HCT116 (cell line): ENCODE measurements at regions not wholly inside any gene's neighbourhood (a gene's known extent, or its start where the extent isn't known, plus 50 kb on each side); places are given as distances from the start of the nearest gene placed in this dataset.

Experiments
- ATAC-seq: fragments of 200-7000 bp; cut with Tn5 transposase; 2 replicates; pipeline ENCODE4 v1.9.1; 2020; ENCODE audit warnings: mild to moderate bottlenecking, moderate library complexity
- BruUV-seq: library from RNA; stranded (reverse); fragments of 400-500 nt; replicated peaks from 2 replicates; lab custom pipeline; 2021; lab: Mats Ljungman, UMichigan
- CTCF ChIA-PET: fragments of 300-600 bp; sonication (Branson Sonifier 250); formaldehyde crosslinking; loops from one replicate; lab custom pipeline; 2021; ENCODE audit warnings: antibody characterized with exemption; lab: Charles Lee
- POLR2A ChIA-PET: fragments of 300-600, 350-600 bp; sonication (Branson Sonifier 250); formaldehyde crosslinking; loops from one replicate; lab custom pipeline; 2021; ENCODE audit warnings: antibody characterized with exemption; lab: Charles Lee
- RAD21 ChIA-PET, 2 experiments: fragments of 300-600 bp; sonication (Branson Sonifier 250); formaldehyde crosslinking; loops; one replicate each; lab custom pipeline; 2023; ENCODE audit warnings: low total read pairs in 2 of 2; ENCODE audit not compliant: uncharacterized antibody in 2 of 2, unreplicated experiment in 2 of 2, low non-redundant PET in 1 of 2; lab: Charles Lee
- DNase-seq: peaks from one replicate; pipeline ENCODE4 v3.0.0-alpha.2; 2010; ENCODE audit warnings: low read depth, low spot score
- H2AFZ ChIP-seq: fragments of 200-600 bp; shearing (Covaris generic), sonication (generic); 2 replicates; pipeline ENCODE4 v1.6.1; 2017; ENCODE audit warnings: low read depth, mixed run types, mixed read lengths, antibody characterized with exemption, low read length; ENCODE audit not compliant: poor library complexity, severe bottlenecking
- H3K27ac ChIP-seq: 2 replicates; pipeline ENCODE4 v1.5.1; 2012; ENCODE audit warnings: low read depth, low read length
- H3K27me3 ChIP-seq: fragments of 200-600 bp; sonication (generic); 2 replicates; pipeline ENCODE4 v1.6.1; 2016; ENCODE audit warnings: mixed run types, low read length, mixed read lengths; ENCODE audit not compliant: insufficient read depth
- H3K36me3 ChIP-seq, 2 experiments: fragments of 200-500 bp in 1 of 2; fragments of 200-600 bp in 1 of 2; sonication (Bioruptor generic) in 1 of 2; sonication (generic) in 1 of 2; 2 replicates each; pipeline versions ENCODE4 v1.5.1 to v1.6.1; 2014 to 2016; ENCODE audit warnings: low read length in 2 of 2, inconsistent platforms in 1 of 2, mixed read lengths in 1 of 2, mixed run types in 1 of 2; ENCODE audit not compliant: insufficient read depth in 2 of 2, control insufficient read depth in 1 of 2
- H3K4me1 ChIP-seq, 2 experiments: fragments of 200-600 bp in 1 of 2; sonication (generic) in 1 of 2; 2 replicates each; pipeline versions ENCODE4 v1.5.1 to v1.6.1; 2012 to 2017; ENCODE audit warnings: low read length in 2 of 2, inconsistent platforms in 1 of 2, mild to moderate bottlenecking in 1 of 2, mixed read lengths in 1 of 2, mixed run types in 1 of 2, moderate library complexity in 1 of 2; ENCODE audit not compliant: insufficient read depth in 2 of 2, control insufficient read depth in 1 of 2
- H3K4me2 ChIP-seq: fragments of 200-600 bp; sonication (generic); 2 replicates; pipeline ENCODE4 v1.6.1; 2017; ENCODE audit warnings: mixed run types, low read length, mixed read lengths
- H3K4me3 ChIP-seq, 2 experiments: fragments of 200-600 bp in 1 of 2; sonication (generic) in 1 of 2; replicated peaks in 1 of 2; 2 replicates each; pipeline ENCODE4 v1.5.1; 2011 to 2016; ENCODE audit warnings: low read length in 2 of 2, control low read depth in 1 of 2, low read depth in 1 of 2, mild to moderate bottlenecking in 1 of 2, mixed read lengths in 1 of 2, mixed run types in 1 of 2
- H3K79me2 ChIP-seq: fragments of 200-600 bp; sonication (generic); 2 replicates; pipeline ENCODE4 v1.6.1; 2017; ENCODE audit warnings: mild to moderate bottlenecking, mixed run types, low read length, moderate library complexity, mixed read lengths; ENCODE audit not compliant: insufficient read depth
- H3K9ac ChIP-seq: fragments of 200-600 bp; sonication (generic); 2 replicates; pipeline ENCODE4 v1.6.1; 2016; ENCODE audit warnings: low read length, mixed read lengths
- H3K9me2 ChIP-seq: fragments of 200-600 bp; sonication (generic), shearing (Covaris generic); 2 replicates; pipeline ENCODE4 v1.6.1; 2017; ENCODE audit warnings: mixed run types, mild to moderate bottlenecking, moderate library complexity; ENCODE audit not compliant: insufficient read depth
- H3K9me3 ChIP-seq, 2 experiments: fragments of 200-500 bp in 1 of 2; fragments of 200-600 bp in 1 of 2; sonication (Bioruptor generic) in 1 of 2; sonication (generic) in 1 of 2; 2 replicates each; pipeline ENCODE4 v1.6.1; 2014 to 2017; ENCODE audit warnings: low read length in 2 of 2, mixed read lengths in 2 of 2, inconsistent platforms in 1 of 2, low read depth in 1 of 2, mild to moderate bottlenecking in 1 of 2, mixed run types in 1 of 2, moderate library complexity in 1 of 2; ENCODE audit not compliant: control insufficient read depth in 1 of 2, insufficient read depth in 1 of 2
- H4K20me1 ChIP-seq: fragments of 200-600 bp; sonication (generic), shearing (Covaris generic); 2 replicates; pipeline ENCODE4 v1.6.1; 2017; ENCODE audit warnings: mixed run types, mild to moderate bottlenecking, moderate library complexity; ENCODE audit not compliant: insufficient read depth
- ATF3 ChIP-seq: IDR thresholded peaks from 2 replicates; pipeline ENCODE4 v1.6.1; 2012
- EGR1 ChIP-seq: IDR thresholded peaks from 2 replicates; pipeline ENCODE4 v1.6.1; 2012; ENCODE audit warnings: low read depth
- ELF1 ChIP-seq: IDR thresholded peaks from 2 replicates; pipeline ENCODE4 v1.6.1; 2012; ENCODE audit warnings: low read depth, borderline replicate concordance
- EZH2 ChIP-seq: fragments of 200-600 bp; sonication (generic); IDR thresholded peaks from 2 replicates; pipeline ENCODE4 v1.6.1; 2017; ENCODE audit warnings: antibody characterized with exemption, mixed run types
- EZH2phosphoT487 ChIP-seq: fragments of 200-600 bp; IDR thresholded peaks from 2 replicates; pipeline ENCODE4 v1.6.1; 2018; ENCODE audit warnings: antibody characterized with exemption, borderline replicate concordance
- FOSL1 ChIP-seq: IDR thresholded peaks from 2 replicates; pipeline ENCODE4 v1.6.1; 2012; ENCODE audit warnings: low read depth
- MAX ChIP-seq: IDR thresholded peaks from 2 replicates; pipeline ENCODE4 v1.6.1; 2012
- POLR2AphosphoS5 ChIP-seq: IDR thresholded peaks from 2 replicates; pipeline ENCODE4 v1.6.1; 2011; ENCODE audit warnings: mild to moderate bottlenecking, low read depth, low read length, moderate library complexity
- RAD21 ChIP-seq: IDR thresholded peaks from 2 replicates; pipeline ENCODE4 v1.6.1; 2012; ENCODE audit warnings: low read depth, mild to moderate bottlenecking
- REST ChIP-seq: IDR thresholded peaks from 2 replicates; pipeline ENCODE4 v1.6.1; 2012; ENCODE audit warnings: low read depth
- SIN3A ChIP-seq: IDR thresholded peaks from 2 replicates; pipeline ENCODE4 v1.6.1; 2012; ENCODE audit warnings: low read depth
- SRF ChIP-seq: IDR thresholded peaks from 2 replicates; pipeline ENCODE4 v1.6.1; 2012; ENCODE audit warnings: low read depth
- YY1 ChIP-seq: IDR thresholded peaks from 2 replicates; pipeline ENCODE4 v1.6.1; 2011; ENCODE audit warnings: low read length, low read depth, moderate library complexity, mild to moderate bottlenecking; ENCODE audit not compliant: insufficient replicate concordance; ENCODE audit errors: extremely low read depth
- ZBTB33 ChIP-seq: IDR thresholded peaks from 2 replicates; pipeline ENCODE4 v1.6.1; 2011; ENCODE audit warnings: mild to moderate bottlenecking, low read length, moderate library complexity; ENCODE audit not compliant: insufficient replicate concordance; ENCODE audit errors: extremely low read depth
- intact Hi-C: fragments of 100-400 bp; cut with micrococcal nuclease; formaldehyde crosslinking; loops from 2 replicates; pipeline ENCODE4 v1.10.0; 2022

- no peak for TF ChIP-seq REST
- no peak for TF ChIP-seq POLR2AphosphoS5
- no peak for TF ChIP-seq SRF
- TF ChIP-seq ZBTB33, result no peak
- no peak for TF ChIP-seq FOSL1
- no peak for TF ChIP-seq MAX
These were observed 96.2 kb upstream of the EFNA5 start (continued) for GRCh38 chr5:107766972-107767371.

GRCh38 chr5:107766439-107766838 is 95.7 kb upstream of the EFNA5 start:
- H3K9me3 ChIP-seq, result no peaks in the 10 kb centered on the region
- H3K9ac ChIP-seq, result no peak overlapping the region
- H4K20me1 ChIP-seq, result no peaks in the 10 kb centered on the region
- H3K27me3 ChIP-seq, result no peaks in the 10 kb centered on the region
- DNase-seq (no peak), ATAC-seq (no peak)
- intact Hi-C loops, result no loop called here
- ChIA-PET CTCF (no interaction called here), POLR2A (no interaction called here), RAD21 (no interaction called here)
- TF ChIP-seq YY1 (no peak), EGR1 (no peak), SIN3A (no peak), SRF (no peak), RAD21 (no peak), EZH2 (no peak), REST (no peak), ELF1 (no peak), ATF3 (no peak), EZH2phosphoT487 (no peak)
- no peaks in the 10 kb centered on the region for H3K36me3 ChIP-seq
- H3K9me2 ChIP-seq, result no peaks in the 10 kb centered on the region
- no peaks in the 10 kb centered on the region for H3K79me2 ChIP-seq
- no peak overlapping the region for H3K4me2 ChIP-seq
- H2AFZ ChIP-seq, result no peak overlapping the region
- no peaks in the 10 kb centered on the region for H3K4me1 ChIP-seq
- no peak overlapping the region for H3K27ac ChIP-seq
- H3K4me3 ChIP-seq, result no peak overlapping the region
- no TSS peak for BruUV-seq
